NCI-H2196 treated with DMSO at 0.1 percent for 48 hours (cell line): ENCODE measurements at regions not wholly inside any gene's neighbourhood (a gene's known extent, or its start where the extent isn't known, plus 50 kb on each side); places are given as distances from the start of the nearest gene placed in this dataset.
"Not testable (repeated sequence)": the region's sequence is repeated elsewhere in the genome, so short reads cannot be mapped to it uniquely, and the experiment has no call there.

Source experiments
- DNase-seq: peaks from one replicate; lab custom pipeline; 2025; ENCODE audit not compliant: unreplicated experiment; lab: John Stamatoyannopoulos, UW

DNA sequence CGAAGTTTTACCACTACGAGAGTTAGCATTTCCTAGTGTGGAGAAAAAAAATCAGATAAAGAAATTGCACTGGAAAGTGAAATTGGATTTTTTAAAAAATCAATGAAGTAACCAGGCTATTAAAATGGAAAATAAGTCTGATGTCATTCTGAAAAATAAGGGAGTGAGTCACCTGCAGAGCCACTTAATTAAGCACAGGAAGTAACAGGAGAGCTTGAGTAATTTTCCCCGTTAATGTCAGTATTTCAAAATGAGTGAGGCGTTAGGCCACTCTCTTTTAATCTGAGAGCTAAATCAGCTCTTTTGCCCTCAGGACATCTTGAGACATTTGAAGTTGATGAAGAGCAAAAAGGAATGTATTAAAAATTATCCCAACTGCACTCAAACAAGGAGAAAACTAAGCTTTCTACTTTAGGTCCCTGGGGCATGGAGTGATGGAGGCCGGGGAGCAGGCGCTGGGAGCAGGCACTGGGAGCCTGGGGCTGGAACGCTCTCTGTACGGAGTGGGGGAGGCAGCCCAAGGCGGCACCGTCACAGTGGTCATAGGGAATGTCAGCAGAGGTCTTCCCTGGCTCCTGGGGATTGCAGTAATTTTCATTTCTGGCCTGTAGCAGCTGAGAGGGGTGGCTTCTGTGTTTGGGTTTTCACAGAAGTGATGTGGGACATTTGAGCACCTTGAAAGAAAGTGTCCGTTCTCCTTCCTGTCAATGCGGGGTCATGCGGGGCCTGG, 194.6 kb downstream of the BCL2L11 start:
- not testable (repeated sequence) for DNase-seq

GRCh38 chr2:111316221-111316741, 195.6 kb downstream of the BCL2L11 start:
- DNase-seq: not testable (repeated sequence)

GRCh38 chr2:111316881-111317549, 196.3 kb downstream of the BCL2L11 start:
- not testable (repeated sequence) for DNase-seq

DNA sequence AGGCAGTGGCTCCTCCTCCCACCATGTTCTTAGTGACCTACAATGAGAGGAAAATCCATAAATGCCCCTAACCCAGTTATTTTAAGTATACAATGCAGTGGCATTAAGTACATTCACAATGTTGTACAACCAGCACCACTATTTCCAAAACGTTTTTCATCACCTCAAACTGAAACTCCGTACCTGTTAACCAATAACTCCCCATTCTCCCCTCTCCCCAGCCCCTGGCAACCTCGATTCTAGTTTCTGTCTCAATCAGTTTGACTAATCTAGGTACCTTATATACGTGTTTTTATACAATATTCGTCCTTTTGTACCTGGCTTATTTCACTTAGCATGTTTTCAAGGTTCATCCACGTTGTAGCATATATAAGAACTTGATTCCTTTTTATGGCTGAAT, 198.8 kb downstream of the BCL2L11 start:
- not testable (repeated sequence) for DNase-seq

- DNase-seq: not testable (repeated sequence)
These were observed 199.6 kb downstream of the BCL2L11 start for GRCh38 chr2:111320264-111320663.

DNA sequence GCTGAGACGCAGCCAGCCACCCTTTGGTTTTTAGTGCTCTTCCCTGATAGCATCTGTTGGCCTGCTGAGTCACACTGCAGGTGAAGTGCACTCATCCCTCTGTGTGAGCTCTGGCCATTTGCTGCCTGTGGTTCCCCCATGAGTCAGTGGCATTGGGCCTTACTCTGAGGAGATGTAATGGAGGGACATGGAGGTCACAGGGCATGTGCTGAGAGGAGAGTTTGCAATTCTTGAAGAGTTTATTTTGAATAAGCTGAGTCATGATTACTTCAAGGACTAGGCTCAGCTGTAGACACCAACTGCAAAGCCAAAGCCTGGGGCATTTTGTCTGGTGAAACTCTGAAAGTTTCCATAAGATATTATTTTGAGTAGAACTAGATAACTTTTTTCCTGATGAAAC, 200.3 kb downstream of the BCL2L11 start:
- DNase-seq: not testable (repeated sequence)

GRCh38 chr2:111323384-111323783, 202.7 kb downstream of the BCL2L11 start:
- not testable (repeated sequence) for DNase-seq

DNA sequence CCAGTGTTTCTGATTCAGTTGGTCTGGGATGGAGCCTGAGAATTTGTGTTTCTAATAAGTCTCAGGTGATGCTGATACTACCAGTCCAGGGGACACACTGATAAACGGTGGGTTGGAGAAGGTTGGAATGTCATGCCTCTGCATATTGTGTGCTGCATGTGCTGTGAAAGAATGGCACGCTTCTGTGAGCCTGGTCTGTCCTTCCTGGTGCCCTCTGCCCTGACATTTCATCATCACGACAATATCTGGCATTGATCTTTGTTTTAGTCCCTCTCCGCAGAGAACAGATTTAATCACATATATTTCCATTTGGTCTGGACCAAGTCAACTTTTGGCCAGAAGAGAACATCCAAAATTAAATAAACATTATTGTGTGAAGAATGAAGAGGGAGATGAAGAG, 207.0 kb downstream of the BCL2L11 start:
- DNase-seq: not testable (repeated sequence)

GRCh38 chr2:111329309-111329708, 208.6 kb downstream of the BCL2L11 start:
- not testable (repeated sequence) for DNase-seq

- not testable (repeated sequence) for DNase-seq
These were observed 210.5 kb downstream of the BCL2L11 start for GRCh38 chr2:111331099-111331724.

- not testable (repeated sequence) for DNase-seq
These were observed 214.7 kb downstream of the BCL2L11 start for GRCh38 chr2:111335220-111335907.

DNA sequence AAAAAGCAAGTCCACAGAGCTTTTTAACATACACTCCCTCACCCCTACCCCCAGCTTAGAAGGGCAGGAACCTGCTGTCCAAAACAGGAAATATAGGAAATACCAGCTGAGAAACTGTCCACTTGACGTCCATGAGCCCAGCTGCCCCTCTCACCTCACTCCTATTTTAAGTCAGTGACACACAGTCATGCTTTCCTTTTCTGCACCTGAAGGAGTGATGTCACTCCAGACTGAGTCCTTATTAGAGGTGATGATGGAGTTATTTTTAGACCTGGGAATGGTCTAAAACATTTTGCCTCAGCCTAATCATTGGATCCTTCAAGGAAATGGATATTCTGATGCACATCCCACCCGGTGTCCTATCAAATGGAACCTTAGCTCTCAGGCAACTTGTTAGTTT, 217.8 kb downstream of the BCL2L11 start:
- not testable (repeated sequence) for DNase-seq

DNA sequence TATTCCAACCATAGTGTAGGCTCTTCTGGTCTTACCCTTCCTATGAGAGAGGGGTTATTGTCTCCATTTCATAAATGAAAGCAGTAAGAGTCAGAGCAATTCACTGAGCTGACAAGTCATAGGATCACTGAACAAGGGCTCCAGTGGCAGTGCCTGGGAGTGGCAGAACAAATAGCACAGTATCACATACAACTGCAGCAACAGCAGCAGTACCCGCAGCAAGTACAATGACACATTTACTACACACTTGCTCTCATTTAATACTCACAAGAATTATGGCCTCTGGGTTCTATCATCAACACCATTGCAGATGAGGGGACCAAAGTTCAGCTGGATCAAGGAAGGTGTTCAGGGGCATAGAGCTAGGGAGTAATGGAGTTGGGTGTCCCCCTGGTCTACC, 218.8 kb downstream of the BCL2L11 start:
- DNase-seq: not testable (repeated sequence)

DNA sequence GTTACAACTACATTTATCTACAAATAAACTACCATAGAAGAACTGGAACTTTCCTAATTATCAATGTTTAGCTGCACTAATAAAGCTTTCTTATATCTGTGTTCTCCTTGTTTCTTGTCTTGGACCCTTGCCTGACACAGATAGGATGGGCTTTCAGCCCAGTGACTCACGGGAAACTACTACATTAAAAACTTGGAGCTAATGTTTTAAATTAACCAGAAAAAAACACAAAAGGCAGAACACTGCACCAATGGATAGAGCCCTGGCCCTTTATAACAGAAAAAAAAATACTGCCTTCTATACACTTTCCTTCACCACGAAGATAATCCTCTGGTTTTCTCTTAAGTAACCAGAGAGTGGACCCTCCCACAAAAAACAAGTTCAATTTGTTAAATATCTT, 223.9 kb downstream of the BCL2L11 start:
- not testable (repeated sequence) for DNase-seq

DNA sequence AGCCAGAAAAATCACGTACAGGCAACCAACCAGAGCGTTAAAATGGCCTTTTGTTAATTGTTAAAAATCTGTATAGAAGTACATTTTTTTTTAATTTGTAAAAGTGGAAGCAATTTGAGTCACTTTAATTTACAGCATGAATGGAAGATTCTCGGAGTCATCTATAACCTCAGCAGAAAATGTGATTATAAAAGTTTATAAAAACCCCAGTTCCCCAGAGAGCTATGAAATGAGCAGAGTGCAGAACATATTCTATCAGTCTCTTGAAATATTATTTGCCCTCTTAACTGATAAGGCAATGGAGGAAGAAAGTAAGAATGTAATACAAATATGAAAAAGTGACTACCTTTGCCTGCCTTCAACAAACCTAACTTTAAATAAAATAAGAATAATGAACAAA, 224.7 kb downstream of the BCL2L11 start:
- DNase-seq: not testable (repeated sequence)

GRCh38 chr2:111346018-111346930, 225.6 kb downstream of the BCL2L11 start:
- not testable (repeated sequence) for DNase-seq

GRCh38 chr2:111347695-111348094, 227.0 kb downstream of the BCL2L11 start:
- not testable (repeated sequence) for DNase-seq

- not testable (repeated sequence) for DNase-seq
These were observed 227.6 kb downstream of the BCL2L11 start for GRCh38 chr2:111348316-111348715.

GRCh38 chr2:111355022-111355817, 234.5 kb downstream of the BCL2L11 start:
- DNase-seq: not testable (repeated sequence)
